ENCODE measurements at regions not wholly inside any gene's neighbourhood (a gene's known extent, or its start where the extent isn't known, plus 50 kb on each side); places are given as distances from the start of the nearest gene placed in this dataset.

DNA sequence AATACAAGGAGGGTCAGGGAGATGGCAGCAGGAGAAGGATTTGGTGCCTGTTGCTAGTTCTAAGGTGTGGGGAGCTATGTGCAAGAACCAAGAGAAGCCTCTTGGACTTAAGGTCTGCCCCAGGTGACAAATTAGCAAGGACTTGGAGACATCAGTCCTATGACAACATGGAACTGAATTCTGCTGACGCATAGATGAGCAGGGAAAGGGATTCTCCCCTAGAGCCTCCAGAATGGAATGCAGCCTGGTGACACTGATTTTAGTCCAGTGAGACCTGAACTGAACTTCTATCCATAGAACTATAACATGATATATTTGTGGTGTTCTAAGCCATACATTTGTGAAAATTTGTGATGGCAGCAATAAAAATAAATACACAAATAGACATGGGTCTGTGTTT lies 215.6 kb downstream of the ESM1 start:
- Mint-ChIP-seq H3K36me3 (ENCODE audit: low read depth) (no peaks in the 10 kb centered on the region), H3K9me3 (peaks cover 2% of the 10 kb centered on the region), H3K27me3 (ENCODE audit: low read depth) (no peaks in the 10 kb centered on the region), H3K4me3 (no peak overlapping the region), H3K27ac (ENCODE audit: unreplicated experiment) (no peak overlapping the region), H3K4me1 (no peaks in the 10 kb centered on the region)
- TF ChIP-seq, protein P1, sequence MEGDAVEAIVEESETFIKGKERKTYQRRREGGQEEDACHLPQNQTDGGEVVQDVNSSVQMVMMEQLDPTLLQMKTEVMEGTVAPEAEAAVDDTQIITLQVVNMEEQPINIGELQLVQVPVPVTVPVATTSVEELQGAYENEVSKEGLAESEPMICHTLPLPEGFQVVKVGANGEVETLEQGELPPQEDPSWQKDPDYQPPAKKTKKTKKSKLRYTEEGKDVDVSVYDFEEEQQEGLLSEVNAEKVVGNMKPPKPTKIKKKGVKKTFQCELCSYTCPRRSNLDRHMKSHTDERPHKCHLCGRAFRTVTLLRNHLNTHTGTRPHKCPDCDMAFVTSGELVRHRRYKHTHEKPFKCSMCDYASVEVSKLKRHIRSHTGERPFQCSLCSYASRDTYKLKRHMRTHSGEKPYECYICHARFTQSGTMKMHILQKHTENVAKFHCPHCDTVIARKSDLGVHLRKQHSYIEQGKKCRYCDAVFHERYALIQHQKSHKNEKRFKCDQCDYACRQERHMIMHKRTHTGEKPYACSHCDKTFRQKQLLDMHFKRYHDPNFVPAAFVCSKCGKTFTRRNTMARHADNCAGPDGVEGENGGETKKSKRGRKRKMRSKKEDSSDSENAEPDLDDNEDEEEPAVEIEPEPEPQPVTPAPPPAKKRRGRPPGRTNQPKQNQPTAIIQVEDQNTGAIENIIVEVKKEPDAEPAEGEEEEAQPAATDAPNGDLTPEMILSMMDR (conservative IDR thresholded peaks at IDR 0.05): no peak
- DNase-seq (ENCODE audit: low read depth, low spot score): no peak

DNA sequence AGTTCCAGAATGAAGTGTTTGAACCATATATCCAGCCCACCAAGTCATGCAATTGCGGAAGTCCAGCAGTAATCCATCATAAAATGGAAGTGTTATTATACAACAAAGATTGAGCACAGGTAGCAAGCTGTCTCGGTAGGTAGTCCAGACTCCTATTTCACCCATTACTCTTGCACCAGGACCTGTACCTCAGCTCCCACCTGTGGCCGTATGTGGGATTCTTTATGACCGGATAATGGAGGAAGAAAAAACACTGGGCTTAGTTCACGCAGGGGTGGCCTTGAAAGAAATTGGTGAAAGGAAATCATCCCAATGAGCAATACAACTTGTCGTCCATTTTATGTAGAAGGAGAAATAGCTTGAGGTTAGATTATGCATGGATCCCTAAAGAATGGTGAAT lies 216.3 kb downstream of the ESM1 start:
- peaks cover 2% of the 10 kb centered on the region for H3K9me3 Mint-ChIP-seq
- H3K36me3 Mint-ChIP-seq (ENCODE audit: low read depth): no peaks in the 10 kb centered on the region

DNA sequence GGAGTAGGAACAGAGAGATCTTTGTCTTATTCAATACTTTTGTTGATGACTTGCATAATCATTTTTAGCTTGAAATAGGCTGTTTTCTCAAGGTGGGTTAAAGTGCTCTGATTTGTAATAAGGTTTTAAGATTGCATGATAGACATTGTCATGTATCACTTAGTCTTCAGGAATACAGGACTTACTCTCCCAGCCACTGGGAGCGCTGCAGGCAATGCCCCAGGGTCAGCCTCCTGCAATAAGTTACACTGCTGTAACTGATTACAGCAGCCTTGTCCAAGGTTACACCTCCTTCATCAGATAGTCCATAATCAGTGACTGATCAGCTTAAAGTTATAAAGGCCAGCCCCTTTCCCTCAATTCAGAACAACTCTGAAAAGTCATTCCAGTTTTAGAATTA lies 218.6 kb downstream of the ESM1 start:
- H3K4me3 Mint-ChIP-seq: no peak overlapping the region
- TF ChIP-seq, protein P1 (conservative IDR thresholded peaks at IDR 0.05): no peak
- no peak overlapping the region for H3K27ac Mint-ChIP-seq (ENCODE audit: unreplicated experiment)
- H3K36me3 Mint-ChIP-seq (ENCODE audit: low read depth): no peaks in the 10 kb centered on the region
- no peaks in the 10 kb centered on the region for H3K4me1 Mint-ChIP-seq
- no peak for DNase-seq (ENCODE audit: low read depth, low spot score)
- H3K27me3 Mint-ChIP-seq (ENCODE audit: low read depth): no peaks in the 10 kb centered on the region
- peaks cover 5% of the 10 kb centered on the region for H3K9me3 Mint-ChIP-seq

More for the DNA sequence above, 216.3 kb downstream of the ESM1 start:
- H3K4me3 Mint-ChIP-seq: no peak overlapping the region
- no peak for DNase-seq (ENCODE audit: low read depth, low spot score)
- TF ChIP-seq, protein P1 (conservative IDR thresholded peaks at IDR 0.05): no peak
- H3K4me1 Mint-ChIP-seq: no peaks in the 10 kb centered on the region
- no peaks in the 10 kb centered on the region for H3K27me3 Mint-ChIP-seq (ENCODE audit: low read depth)
- H3K27ac Mint-ChIP-seq (ENCODE audit: unreplicated experiment): no peak overlapping the region

DNA sequence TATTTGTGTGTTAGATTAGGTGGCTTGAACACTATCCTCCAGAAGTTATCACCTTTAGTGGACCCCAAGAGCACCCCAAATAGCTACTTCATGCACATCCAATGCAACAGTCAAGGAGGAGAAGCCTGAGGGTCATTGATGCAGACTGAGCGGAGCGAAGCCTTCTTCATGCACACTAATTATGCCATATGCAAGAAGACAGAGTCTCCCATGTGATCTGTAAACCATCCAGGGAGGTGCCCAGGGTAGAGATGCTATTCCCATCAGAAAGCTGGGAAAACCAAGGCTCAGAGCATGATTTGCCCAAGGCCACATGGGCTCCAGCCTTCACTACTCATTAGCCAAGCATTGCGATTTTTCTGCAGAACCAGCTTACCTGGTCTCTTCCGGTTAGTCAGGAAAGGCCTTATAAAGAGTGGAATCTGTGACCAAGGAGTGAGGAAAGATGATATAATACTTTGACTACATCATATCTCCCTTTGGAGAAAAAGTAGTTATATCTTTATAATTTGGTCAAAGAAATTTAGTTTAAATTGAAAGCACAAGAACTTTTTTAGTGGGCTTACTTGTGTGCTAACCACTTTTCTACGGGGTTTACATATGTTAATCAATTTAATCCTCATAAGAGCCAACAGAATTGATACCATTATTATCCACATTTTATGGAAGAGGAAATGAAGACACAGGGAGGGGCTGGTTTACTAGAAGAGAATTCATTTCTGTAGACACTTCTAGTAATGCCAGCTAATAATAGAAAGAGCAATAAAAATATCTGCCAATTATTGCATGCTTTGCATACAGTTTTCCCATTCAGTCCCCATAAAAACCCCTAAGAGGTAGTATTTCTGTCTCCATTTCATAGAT lies 220.0 kb downstream of the ESM1 start:
- no peak overlapping the region for H3K27ac Mint-ChIP-seq (ENCODE audit: unreplicated experiment)
- H3K9me3 Mint-ChIP-seq: peaks cover 5% of the 10 kb centered on the region
- H3K4me3 Mint-ChIP-seq: no peak overlapping the region
- no peaks in the 10 kb centered on the region for H3K27me3 Mint-ChIP-seq (ENCODE audit: low read depth)
- DNase-seq (ENCODE audit: low read depth, low spot score): no peak
- no peaks in the 10 kb centered on the region for H3K36me3 Mint-ChIP-seq (ENCODE audit: low read depth)
- TF ChIP-seq, protein P1 (conservative IDR thresholded peaks at IDR 0.05): no peak
- peaks cover 10% of the 10 kb centered on the region for H3K4me1 Mint-ChIP-seq

DNA sequence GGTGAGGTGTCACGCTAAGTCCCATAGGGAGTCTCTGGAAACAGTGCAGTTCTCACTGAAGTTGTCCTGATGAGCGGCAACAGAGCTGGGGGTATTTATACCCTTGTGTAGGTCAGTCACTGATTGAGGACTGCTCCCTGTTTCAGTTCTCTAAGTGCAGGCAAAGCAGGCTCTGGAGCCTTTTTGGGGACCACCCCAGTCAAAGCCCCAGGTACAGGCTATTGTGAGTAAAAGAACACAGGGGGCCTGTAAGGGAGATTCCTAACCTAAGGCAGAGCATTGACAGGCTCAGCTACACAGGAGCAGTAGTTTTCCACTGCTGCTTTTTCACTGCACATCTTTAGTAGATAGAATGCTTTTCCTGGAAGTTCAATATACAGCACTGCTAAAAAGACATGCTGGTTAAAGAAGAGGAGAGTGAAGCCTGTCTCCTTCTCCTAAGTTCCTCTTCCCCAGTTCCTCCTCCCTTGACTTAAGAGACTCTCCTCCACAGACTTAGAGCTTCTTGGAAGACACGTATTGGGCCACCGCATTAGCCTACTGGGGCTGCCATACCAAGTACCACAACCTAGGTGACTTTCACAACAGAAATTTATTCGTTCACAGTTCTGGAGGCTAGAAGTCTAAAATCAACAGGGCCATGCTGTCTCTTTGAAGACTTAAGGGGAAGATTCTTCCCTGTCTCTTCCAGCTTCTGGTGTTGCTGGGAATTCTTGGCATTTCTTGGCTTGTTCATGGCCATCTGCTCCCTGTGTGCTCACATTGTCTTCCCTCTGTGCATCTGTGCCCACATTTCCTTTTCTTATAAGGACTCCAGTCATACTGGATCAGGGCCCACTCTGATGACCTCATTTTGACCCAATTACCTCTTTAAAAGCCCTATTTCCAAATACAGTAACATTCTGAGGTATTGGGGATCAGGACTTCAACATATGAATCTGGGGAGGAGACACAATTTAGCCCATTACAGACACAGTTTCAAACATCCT lies 221.0 kb downstream of the ESM1 start:
- H3K4me3 Mint-ChIP-seq: no peak overlapping the region
- DNase-seq (ENCODE audit: low read depth, low spot score): no peak
- H3K4me1 Mint-ChIP-seq: peaks cover 10% of the 10 kb centered on the region
- H3K36me3 Mint-ChIP-seq (ENCODE audit: low read depth): no peaks in the 10 kb centered on the region
- H3K27ac Mint-ChIP-seq (ENCODE audit: unreplicated experiment): no peak overlapping the region
- no peaks in the 10 kb centered on the region for H3K27me3 Mint-ChIP-seq (ENCODE audit: low read depth)
- TF ChIP-seq, protein P1 (conservative IDR thresholded peaks at IDR 0.05): no peak
- peaks cover 5% of the 10 kb centered on the region for H3K9me3 Mint-ChIP-seq
